PC-3 (cell line): ENCODE measurements at regions not wholly inside any gene's neighbourhood (a gene's known extent, or its start where the extent isn't known, plus 50 kb on each side); places are given as distances from the start of the nearest gene placed in this dataset.

ENCODE experiments used
- ATAC-seq: fragments of 200-7000 bp; cut with Tn5 transposase; 2 replicates; pipeline ENCODE4 v1.9.1; 2020; ENCODE audit warnings: mild to moderate bottlenecking, moderate library complexity
- BruUV-seq: library from RNA; stranded (reverse); fragments of 400-500 nt; replicated peaks from 2 replicates; lab custom pipeline; 2021; lab: Mats Ljungman, UMichigan
- CTCF ChIA-PET: fragments of 300-600 bp; sonication (Branson Sonifier 250); formaldehyde crosslinking; loops from one replicate; lab custom pipeline; 2022; ENCODE audit warnings: antibody characterized with exemption; lab: Charles Lee
- POLR2A ChIA-PET: fragments of 300-600 bp; sonication (Branson Sonifier 250); formaldehyde crosslinking; loops from one replicate; lab custom pipeline; 2022; ENCODE audit warnings: antibody characterized with exemption; ENCODE audit not compliant: unreplicated experiment; lab: Charles Lee
- DNase-seq: peaks from one replicate; pipeline ENCODE4 v3.0.0-alpha.2; 2015
- H2AFZ ChIP-seq: fragments of 300-600 bp; sonication (generic); 2 replicates; pipeline ENCODE4 v1.6.0; 2016; ENCODE audit warnings: antibody characterized with exemption, low read length
- H3F3A ChIP-seq: fragments of 300-600 bp; sonication (generic); one replicate; pipeline ENCODE4 v1.6.0; 2017; ENCODE audit warnings: antibody characterized with exemption, low read length, control low read depth, mild to moderate bottlenecking; ENCODE audit not compliant: unreplicated experiment
- H3K27ac ChIP-seq: fragments of 300-600 bp; sonication (generic); 2 replicates; pipeline ENCODE4 v1.5.1; 2016; ENCODE audit warnings: mild to moderate bottlenecking, low read length
- H3K27me3 ChIP-seq: fragments of 300-600 bp; sonication (generic); 2 replicates; pipeline ENCODE4 v1.6.1; 2016; ENCODE audit warnings: low read length, mixed read lengths
- H3K36me3 ChIP-seq: fragments of 300-600 bp; sonication (generic); 2 replicates; pipeline ENCODE4 v1.6.1; 2016; ENCODE audit warnings: low read depth, mixed run types, low read length, mixed read lengths
- H3K4me1 ChIP-seq: fragments of 300-600 bp; sonication (generic); 2 replicates; pipeline ENCODE4 v1.5.1; 2016; ENCODE audit warnings: low read length; ENCODE audit not compliant: insufficient read depth
- H3K4me2 ChIP-seq: fragments of 300-600 bp; sonication (generic); 2 replicates; pipeline ENCODE4 v1.6.0; 2016; ENCODE audit warnings: low read length
- H3K4me3 ChIP-seq: fragments of 300-600 bp; sonication (generic); 2 replicates; pipeline ENCODE4 v1.5.1; 2016; ENCODE audit warnings: mild to moderate bottlenecking, low read length, mixed read lengths
- H3K79me2 ChIP-seq: fragments of 300-600 bp; sonication (generic); 2 replicates; pipeline ENCODE4 v1.6.1; 2017; ENCODE audit warnings: low read length, mixed read lengths
- H3K9ac ChIP-seq: fragments of 300-600 bp; sonication (generic); 2 replicates; pipeline ENCODE4 v1.6.0; 2016; ENCODE audit warnings: mild to moderate bottlenecking, low read length
- H3K9me2 ChIP-seq: fragments of 300-600 bp; sonication (generic); replicated peaks from 2 replicates; pipeline ENCODE4 v1.6.1; 2016; ENCODE audit warnings: mixed run types, low read length, mixed read lengths
- H3K9me3 ChIP-seq: fragments of 300-600 bp; sonication (generic); 2 replicates; pipeline ENCODE4 v1.6.1; 2016; ENCODE audit warnings: low read length, mixed read lengths
- H4K20me1 ChIP-seq: fragments of 300-600 bp; sonication (generic); 2 replicates; pipeline ENCODE4 v1.6.1; 2016; ENCODE audit warnings: low read length, mixed read lengths
- CTCF ChIP-seq: fragments of 300-600 bp; sonication (generic); conservative IDR thresholded peaks from 2 replicates; pipeline ENCODE4 v1.5.1; 2017; ENCODE audit warnings: antibody characterized with exemption, low read depth, mild to moderate bottlenecking, low read length
- EZH2 ChIP-seq: fragments of 300-600 bp; sonication (generic); IDR thresholded peaks from one replicate; pipeline ENCODE4 v1.6.1; 2017; ENCODE audit warnings: antibody characterized with exemption, mild to moderate bottlenecking, low read length; ENCODE audit not compliant: unreplicated experiment
- EZH2phosphoT487 ChIP-seq: fragments of 300-600 bp; sonication (generic); IDR thresholded peaks from 2 replicates; pipeline ENCODE4 v1.6.1; 2018; ENCODE audit warnings: mild to moderate bottlenecking, antibody characterized with exemption, low read length, borderline replicate concordance
- intact Hi-C: fragments of 100-400 bp; cut with micrococcal nuclease; formaldehyde crosslinking; loops from 2 replicates; pipeline ENCODE4 v1.9.0; 2023

- TF ChIP-seq CTCF (no peak), EZH2 (no peak), EZH2phosphoT487 (no peak)
- H3K27ac ChIP-seq: no peak overlapping the region
- H3K4me2 ChIP-seq: no peak overlapping the region
- DNase-seq (no peak), ATAC-seq (no peak)
- no peaks in the 10 kb centered on the region for H3K9me2 ChIP-seq
- ChIA-PET POLR2A (no interaction called here), CTCF (no interaction called here)
- no TSS peak for BruUV-seq
- no peaks in the 10 kb centered on the region for H3K79me2 ChIP-seq
- H3F3A ChIP-seq: no peaks in the 10 kb centered on the region
- H3K9ac ChIP-seq: no peak overlapping the region
- H4K20me1 ChIP-seq: no peaks in the 10 kb centered on the region
- H3K36me3 ChIP-seq: no peaks in the 10 kb centered on the region
- no peaks in the 10 kb centered on the region for H3K9me3 ChIP-seq
- H3K4me1 ChIP-seq: peaks cover 4% of the 10 kb centered on the region; the same call in 1 of the 2 replicates
- H2AFZ ChIP-seq: no peak overlapping the region
- intact Hi-C loops: no loop called here
- H3K4me3 ChIP-seq: no peak overlapping the region
- H3K27me3 ChIP-seq: no peaks in the 10 kb centered on the region
These were observed 209.5 kb upstream of the HAAO start for GRCh38 chr2:43001787-43002468.

GRCh38 chr2:43001055-43001378 is 208.6 kb upstream of the HAAO start:
- no peak overlapping the region for H2AFZ ChIP-seq
- H3F3A ChIP-seq: no peaks in the 10 kb centered on the region
- POLR2A ChIA-PET: no interaction called here
- no peak overlapping the region for H3K4me2 ChIP-seq
- H3K9me3 ChIP-seq: no peaks in the 10 kb centered on the region
- ATAC-seq (no peak), DNase-seq (no peak)
- H3K36me3 ChIP-seq: no peaks in the 10 kb centered on the region
- H3K4me1 ChIP-seq: peaks cover 4% of the 10 kb centered on the region; the same call in 1 of the 2 replicates
- intact Hi-C loops: no loop called here
- TF ChIP-seq EZH2 (no peak), EZH2phosphoT487 (no peak), CTCF (no peak)
- BruUV-seq: no TSS peak
- H3K9me2 ChIP-seq: no peaks in the 10 kb centered on the region
- no peaks in the 10 kb centered on the region for H4K20me1 ChIP-seq
- no peaks in the 10 kb centered on the region for H3K79me2 ChIP-seq
- H3K9ac ChIP-seq: no peak overlapping the region
- H3K27me3 ChIP-seq: no peaks in the 10 kb centered on the region
- H3K4me3 ChIP-seq: no peak overlapping the region
- CTCF ChIA-PET: no interaction called here
- H3K27ac ChIP-seq: no peak overlapping the region

GRCh38 chr2:43000242-43001054 is 208.1 kb upstream of the HAAO start:
- ChIA-PET POLR2A (no interaction called here), CTCF (no interaction called here)
- no peak overlapping the region for H3K9ac ChIP-seq
- no TSS peak for BruUV-seq
- DNase-seq (no peak), ATAC-seq (no peak)
- no peaks in the 10 kb centered on the region for H3F3A ChIP-seq
- H3K4me2 ChIP-seq: no peak overlapping the region
- H3K36me3 ChIP-seq: no peaks in the 10 kb centered on the region
- H3K79me2 ChIP-seq: no peaks in the 10 kb centered on the region
- H3K27ac ChIP-seq: no peak overlapping the region
- no peak overlapping the region for H3K4me3 ChIP-seq
- no peaks in the 10 kb centered on the region for H3K9me3 ChIP-seq
- no peaks in the 10 kb centered on the region for H4K20me1 ChIP-seq
- no peaks in the 10 kb centered on the region for H3K27me3 ChIP-seq
- intact Hi-C loops: no loop called here
- peaks cover 4% of the 10 kb centered on the region; the same call in 1 of the 2 replicates for H3K4me1 ChIP-seq
- H2AFZ ChIP-seq: no peak overlapping the region
- TF ChIP-seq CTCF (no peak), EZH2phosphoT487 (no peak), EZH2 (no peak)
- H3K9me2 ChIP-seq: no peaks in the 10 kb centered on the region
